ENCODE measurements at regions not wholly inside any gene's neighbourhood (a gene's known extent, or its start where the extent isn't known, plus 50 kb on each side); places are given as distances from the start of the nearest gene placed in this dataset.

DNA sequence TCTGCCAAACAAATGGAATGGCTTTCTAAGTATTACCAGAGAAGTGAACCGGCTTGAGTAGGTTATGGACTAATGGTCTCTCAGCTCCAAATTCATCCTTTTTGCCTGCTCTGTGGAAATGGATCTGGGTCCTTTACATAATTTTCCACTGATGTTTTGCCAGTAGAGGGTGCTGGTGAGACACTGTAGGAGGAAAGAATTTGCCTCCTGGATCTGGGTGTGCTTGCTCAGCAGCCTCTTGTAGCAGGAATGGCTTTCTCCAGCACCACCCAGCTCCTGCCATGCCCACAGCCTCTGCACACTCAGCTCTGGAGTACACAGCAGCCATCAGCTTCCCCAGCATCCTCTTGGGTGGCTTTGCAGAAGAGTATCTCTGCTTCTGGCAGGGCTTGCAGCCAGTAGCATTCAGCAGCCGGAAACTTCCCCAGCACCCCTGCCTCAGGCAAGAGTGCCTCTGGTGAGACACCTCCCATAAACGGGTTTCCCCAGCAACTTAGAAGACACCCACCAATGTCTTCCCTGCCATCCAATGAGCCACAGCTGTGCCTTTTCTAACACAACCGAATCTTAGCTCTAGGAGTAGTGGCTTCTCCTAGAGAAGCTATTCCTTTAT lies 235.0 kb upstream of the PLPP4 start:
- TF ChIP-seq, protein P1, sequence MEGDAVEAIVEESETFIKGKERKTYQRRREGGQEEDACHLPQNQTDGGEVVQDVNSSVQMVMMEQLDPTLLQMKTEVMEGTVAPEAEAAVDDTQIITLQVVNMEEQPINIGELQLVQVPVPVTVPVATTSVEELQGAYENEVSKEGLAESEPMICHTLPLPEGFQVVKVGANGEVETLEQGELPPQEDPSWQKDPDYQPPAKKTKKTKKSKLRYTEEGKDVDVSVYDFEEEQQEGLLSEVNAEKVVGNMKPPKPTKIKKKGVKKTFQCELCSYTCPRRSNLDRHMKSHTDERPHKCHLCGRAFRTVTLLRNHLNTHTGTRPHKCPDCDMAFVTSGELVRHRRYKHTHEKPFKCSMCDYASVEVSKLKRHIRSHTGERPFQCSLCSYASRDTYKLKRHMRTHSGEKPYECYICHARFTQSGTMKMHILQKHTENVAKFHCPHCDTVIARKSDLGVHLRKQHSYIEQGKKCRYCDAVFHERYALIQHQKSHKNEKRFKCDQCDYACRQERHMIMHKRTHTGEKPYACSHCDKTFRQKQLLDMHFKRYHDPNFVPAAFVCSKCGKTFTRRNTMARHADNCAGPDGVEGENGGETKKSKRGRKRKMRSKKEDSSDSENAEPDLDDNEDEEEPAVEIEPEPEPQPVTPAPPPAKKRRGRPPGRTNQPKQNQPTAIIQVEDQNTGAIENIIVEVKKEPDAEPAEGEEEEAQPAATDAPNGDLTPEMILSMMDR (IDR thresholded peaks at IDR 0.05) = no peak
- TF ChIP-seq POLR2AphosphoS5 (IDR thresholded peaks at IDR 0.05; ENCODE audit: insufficient read depth in 1 of 2, low read depth in 1 of 2) (no peak), POLR2A (IDR thresholded peaks at IDR 0.05) (no peak)
